GM18505 (cell line): ENCODE measurements at regions not wholly inside any gene's neighbourhood (a gene's known extent, or its start where the extent isn't known, plus 50 kb on each side); places are given as distances from the start of the nearest gene placed in this dataset.
"Not testable (repeated sequence)": the region's sequence is repeated elsewhere in the genome, so short reads cannot be mapped to it uniquely, and the experiment has no call there.

Experiments used
- ATAC-seq: cut with Tn5 transposase; IDR thresholded peaks from one replicate; pipeline ENCODE4 v1.9.1; 2021; ENCODE audit not compliant: unreplicated experiment
- POLR2A ChIP-seq: IDR thresholded peaks from 4 replicates; pipeline ENCODE4 v1.6.1; 2011; ENCODE audit warnings: borderline replicate concordance; ENCODE audit not compliant: insufficient read depth, insufficient read length; ENCODE audit errors: extremely low read depth

DNA sequence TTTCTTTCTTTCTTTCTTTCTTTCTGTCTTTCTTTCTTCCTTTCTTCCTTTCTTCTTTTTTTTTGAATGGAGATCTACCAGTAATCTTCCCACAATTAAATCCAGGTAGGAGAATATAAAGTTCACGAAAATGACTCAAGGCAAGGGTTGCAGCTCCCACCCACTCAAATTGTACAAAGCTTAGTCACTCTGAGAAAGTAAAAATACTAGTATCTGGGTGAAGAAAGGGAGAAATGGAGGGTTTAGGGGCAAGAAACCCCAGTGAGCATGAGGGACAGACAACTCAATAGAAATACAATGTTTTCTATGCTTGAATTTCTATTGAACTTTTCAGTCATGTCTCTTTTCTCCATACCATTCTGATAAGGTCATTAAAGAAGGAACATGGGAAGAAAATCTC lies 200.8 kb downstream of the GATA3 start:
- no peak for ATAC-seq
- no peak for TF ChIP-seq POLR2A

DNA sequence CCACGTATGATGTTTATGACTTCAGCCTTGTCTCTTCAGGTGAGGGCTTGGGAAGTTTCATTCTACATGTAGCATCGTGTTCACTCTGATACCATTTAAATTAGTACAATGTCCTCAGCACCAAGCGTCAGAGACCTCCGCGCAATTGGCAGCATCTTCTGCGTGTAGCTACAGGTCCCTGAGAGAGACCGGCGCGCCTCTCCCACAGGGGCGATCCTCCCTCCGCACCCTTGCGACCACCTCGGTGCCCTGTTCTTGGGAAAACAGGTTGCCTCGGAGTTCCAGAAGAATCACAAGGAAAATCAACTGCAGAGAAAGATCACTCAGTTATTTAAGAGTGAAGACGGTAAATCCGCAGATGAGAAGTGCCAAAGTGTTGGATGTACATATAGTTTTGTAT lies 206.2 kb downstream of the GATA3 start:
- no peak for ATAC-seq
- no peak for TF ChIP-seq POLR2A

DNA sequence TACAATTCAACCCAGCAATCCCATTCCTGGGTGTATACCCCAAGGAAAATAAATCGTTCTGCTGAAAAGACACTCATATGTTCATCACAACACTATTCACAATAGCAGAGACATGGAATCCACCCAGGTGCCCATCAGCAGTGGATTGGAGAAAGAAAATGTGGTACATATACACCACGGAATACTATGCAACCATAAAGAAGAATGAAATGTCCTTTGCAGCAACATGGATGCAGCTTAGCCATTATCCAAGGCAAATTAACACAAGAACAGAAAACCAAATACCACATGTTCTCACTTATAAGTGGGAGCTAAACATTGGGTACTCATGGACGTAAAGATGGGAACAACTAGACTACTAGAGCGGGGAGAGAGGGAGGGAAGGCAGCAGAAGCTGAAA lies 207.8 kb downstream of the GATA3 start:
- no peak for TF ChIP-seq POLR2A
- ATAC-seq: no peak

DNA sequence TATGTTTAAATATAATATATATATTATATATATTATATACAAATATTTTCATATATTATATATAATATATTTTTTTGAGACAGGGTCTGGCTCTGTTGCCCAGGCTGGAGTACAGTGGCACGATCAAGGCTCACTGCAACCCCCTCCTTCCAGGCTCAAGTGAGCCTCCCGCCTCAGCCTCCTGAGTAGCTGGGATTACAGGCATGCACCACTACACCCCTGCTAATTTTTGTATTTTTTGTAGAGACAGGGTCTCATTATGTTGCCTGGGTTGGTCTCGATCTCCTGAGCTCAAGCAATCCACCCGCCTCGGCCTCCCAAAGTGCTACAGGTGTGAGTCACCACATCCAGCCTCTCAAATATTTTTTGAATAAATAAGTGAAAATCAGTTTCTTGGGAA lies 215.5 kb downstream of the GATA3 start:
- no peak for ATAC-seq
- TF ChIP-seq POLR2A: no peak

DNA sequence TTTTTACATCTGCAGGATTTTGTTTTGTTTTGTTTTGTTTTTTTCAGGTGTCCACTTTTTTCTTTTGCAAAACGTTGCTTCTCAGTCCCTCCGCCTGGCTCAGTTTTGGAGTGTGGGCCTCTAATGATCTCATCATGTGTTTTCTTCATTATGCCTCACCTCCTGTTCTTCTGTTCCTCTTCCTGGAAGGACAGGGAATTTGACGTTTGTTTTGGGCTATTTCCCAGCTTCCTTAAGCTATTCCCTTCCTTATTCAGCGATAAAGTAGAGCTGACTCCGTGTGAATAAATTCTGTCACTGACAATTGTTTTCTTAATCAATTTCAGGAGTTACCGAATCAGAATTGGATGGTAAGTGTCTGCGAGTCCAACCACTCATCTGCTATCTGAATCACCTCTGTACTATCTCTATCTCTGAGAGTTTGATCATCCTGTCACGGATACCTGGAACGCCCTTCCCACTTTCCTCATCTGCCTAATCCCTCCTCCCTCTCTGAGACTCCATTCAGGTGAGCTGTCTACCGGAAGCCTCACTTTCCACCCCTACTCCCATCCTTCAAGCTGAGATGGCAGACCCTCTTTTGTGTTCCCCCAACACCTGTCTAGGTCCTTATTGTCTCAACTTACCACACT lies 218.4 kb downstream of the GATA3 start:
- TF ChIP-seq POLR2A: no peak

DNA sequence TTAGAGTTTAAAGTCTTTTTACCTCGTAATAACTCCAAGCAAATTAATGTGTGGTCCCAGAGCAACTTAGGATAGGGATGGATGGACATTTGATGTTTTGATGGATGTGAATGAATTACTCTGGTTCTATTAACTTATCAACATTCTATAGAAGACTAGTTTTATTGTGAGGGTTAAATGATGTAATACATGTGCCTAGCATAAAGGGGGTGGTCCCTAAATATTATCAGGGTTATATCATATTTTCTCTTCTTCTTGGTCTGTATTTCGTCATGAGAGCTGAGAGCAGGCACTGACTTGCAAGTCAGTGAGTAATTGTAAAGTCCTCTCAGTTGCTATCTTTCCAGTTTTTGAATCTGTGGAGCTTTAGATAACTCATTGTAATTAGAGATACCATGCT lies 219.3 kb downstream of the GATA3 start:
- no peak for TF ChIP-seq POLR2A
- ATAC-seq: no peak

More for the DNA sequence above, 218.4 kb downstream of the GATA3 start:
- no peak for ATAC-seq

DNA sequence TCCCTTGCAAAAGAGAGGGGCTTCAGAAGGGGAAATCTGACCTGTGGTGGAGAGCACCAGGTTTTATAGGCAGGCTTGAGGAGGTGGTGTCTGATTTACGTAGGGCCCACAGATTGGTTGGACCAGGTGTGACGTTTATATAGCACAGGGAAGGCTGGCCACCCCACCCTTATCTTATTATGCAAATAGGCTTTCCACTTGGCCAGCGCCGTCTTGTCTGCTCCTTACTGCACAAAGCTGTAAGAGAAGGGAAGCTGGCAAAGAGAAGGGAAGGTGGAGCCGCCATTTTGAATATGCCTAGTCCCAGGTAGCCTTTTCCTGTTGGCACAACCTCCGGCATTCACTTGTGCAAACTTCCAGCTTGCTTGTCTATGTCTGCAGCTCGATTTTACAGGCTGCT lies 221.4 kb downstream of the GATA3 start:
- ATAC-seq: no peak
- no peak for TF ChIP-seq POLR2A

DNA sequence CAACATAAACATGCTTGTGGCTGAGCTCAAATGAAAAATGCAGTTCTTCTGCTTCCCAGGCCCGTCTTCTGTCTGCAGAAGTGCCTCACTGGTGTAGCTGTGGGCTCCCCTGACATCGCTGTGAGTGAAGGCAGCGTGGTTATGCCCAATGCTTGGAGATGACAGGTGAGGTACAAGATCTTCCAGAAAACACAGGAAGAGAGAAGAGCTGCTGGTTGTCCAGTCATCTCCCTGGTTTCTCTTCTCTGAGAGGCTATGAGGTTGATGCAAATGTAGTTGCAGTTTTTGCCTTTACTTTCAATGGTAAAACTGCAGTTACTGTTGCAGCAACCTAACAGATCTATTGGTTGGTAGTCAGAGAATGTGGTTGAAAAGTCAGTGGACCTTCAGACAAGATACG lies 223.6 kb downstream of the GATA3 start:
- no peak for ATAC-seq

DNA sequence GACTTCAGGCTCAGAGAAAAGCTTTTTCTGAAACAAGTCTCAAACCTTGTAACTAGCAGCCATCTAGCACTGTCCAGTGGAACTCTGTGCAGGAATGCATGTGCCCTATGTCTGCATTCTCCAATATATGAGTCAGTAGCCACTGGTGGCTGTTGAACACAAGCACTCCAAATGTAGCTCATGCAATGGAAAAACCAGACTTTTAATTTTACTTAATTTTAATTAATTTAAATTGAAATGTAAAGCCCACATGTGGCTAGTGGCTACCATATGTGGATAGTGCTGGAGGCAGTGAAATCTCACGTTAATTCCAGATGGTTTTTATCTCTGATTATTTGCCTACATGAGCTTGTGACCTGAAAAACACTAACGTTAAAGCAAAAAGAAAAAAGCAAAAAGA lies 225.1 kb downstream of the GATA3 start:
- no peak for ATAC-seq
- no peak for TF ChIP-seq POLR2A

More for the DNA sequence above, 223.6 kb downstream of the GATA3 start:
- no peak for TF ChIP-seq POLR2A

DNA sequence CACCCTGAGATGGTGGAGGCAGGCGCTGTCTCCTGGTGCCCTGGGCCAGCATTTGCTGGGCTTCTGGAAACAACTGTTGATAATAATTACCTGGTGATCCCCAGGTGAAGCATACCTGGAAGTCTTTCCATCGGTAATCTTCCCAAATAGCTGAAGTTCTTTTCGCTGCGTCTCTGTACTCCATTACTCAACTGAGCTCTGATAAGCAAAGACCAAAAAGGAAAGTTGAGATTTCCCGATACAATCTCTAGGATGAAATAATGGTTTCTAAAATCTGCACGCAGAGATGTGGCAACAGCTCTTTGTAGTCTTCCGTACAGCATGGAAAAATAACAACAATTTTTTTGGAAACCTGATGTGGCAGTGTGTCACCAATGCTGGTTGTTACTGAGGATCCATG lies 226.5 kb downstream of the GATA3 start:
- ATAC-seq: no peak
- TF ChIP-seq POLR2A: no peak

DNA sequence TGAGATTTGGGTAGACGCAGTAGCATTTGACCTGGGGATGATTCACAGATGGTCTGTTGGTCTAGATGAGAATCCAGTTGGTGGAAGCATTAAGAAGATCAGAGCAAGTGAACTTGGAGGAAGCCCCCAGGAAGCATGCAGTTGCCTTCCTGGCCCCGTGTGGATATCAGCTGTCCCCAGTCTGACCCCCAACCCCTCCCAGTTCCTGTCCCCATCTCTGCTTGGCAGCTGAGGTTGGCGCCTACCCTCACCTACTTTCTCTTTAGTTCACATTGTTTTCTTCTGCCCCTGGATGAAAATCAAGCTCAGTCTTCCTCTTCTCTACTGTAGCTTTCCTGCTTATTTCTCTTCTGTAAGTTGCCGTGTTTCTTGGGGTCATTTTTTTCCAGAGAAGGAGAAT lies 227.9 kb downstream of the GATA3 start:
- no peak for ATAC-seq
- TF ChIP-seq POLR2A: no peak

DNA sequence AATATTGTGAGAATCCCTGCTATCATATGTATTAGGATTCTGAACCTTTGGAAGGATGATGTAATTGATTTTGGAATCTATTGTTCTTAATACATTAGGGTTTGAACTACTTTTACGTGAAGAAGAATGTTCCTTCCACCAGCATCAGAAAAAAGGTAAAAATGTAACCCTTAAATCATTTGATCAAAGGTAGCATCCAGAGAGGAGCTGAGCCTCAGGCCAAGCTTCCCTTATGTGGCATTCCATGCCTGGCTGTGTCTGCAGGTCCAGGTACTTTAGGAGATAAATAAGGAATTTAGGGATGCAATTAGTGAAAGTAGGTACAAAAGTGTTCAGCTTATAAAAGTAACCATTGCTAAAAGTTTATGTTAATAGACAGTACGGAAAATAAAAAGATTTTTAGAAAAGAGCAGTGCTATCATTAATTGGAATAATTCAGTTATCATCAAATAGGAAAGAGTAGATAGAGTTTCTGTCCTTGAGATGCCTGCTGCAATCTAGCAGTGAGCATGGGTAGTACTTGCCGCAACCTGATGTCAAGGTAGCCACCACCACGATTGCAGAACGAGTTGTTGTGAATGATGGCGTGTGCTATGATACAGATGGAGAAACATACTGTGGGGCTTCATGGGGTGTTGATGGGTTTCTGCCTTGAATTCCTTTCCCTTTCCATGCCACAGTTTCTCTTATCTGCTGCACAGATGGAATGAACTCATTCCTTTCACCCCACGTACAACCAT lies 228.8 kb downstream of the GATA3 start:
- ATAC-seq: no peak
- TF ChIP-seq POLR2A: no peak

DNA sequence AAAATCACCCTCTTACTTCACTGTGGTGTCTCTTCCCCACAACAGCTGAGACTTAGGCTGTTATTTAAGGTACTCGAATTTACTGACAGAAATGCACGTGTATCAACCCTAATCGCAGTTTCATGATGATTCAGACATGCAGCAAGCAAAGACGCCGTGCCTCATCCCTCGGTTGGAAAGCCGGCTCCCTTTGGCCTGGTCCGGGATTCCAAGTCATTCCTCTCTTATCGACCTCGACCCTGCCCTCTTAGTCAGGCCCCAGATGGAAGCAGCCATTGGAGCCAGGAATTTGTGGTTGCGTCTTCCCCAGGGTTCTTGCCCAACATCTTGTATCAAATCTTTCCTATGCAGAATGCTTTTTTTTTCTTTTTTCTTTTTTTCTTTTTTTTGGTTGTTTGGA lies 229.5 kb downstream of the GATA3 start:
- ATAC-seq: no peak
- no peak for TF ChIP-seq POLR2A

DNA sequence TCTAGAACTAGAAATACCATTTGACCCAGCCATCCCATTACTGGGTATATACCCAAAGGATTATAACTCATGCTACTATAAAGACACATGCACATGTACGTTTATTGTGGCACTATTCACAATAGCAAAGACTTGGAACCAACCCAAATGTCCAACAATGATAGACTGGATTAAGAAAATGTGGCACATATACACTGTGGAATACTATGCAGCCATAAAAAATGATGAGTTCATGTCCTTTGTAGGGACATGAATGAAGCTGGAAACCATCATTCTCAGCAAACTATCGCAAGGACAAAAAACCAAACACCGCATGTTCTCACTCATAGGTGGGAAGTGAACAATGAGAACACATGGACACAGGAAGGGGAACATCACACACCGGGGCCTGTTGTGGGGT lies 231.5 kb downstream of the GATA3 start:
- not testable (repeated sequence) for ATAC-seq

DNA sequence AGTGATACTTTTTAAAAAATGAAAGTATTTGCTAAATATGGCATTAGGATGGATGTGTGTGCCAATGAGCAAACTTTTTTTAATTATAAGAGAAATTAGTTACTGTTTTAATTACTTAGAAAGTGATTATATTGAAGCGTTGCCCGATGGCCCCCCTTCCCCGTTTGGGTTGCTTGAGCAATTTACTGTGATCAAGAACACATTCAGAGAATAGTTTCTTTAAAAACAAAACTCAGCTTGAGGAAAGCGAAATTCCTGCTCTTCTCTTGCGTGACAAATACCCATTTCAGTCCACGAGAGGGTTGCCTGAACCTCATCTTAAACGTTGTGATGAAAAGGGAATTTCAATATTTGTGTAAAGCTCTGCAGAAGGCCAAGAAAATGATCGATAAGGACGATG lies 234.1 kb downstream of the GATA3 start:
- ATAC-seq: no peak
- no peak for TF ChIP-seq POLR2A

DNA sequence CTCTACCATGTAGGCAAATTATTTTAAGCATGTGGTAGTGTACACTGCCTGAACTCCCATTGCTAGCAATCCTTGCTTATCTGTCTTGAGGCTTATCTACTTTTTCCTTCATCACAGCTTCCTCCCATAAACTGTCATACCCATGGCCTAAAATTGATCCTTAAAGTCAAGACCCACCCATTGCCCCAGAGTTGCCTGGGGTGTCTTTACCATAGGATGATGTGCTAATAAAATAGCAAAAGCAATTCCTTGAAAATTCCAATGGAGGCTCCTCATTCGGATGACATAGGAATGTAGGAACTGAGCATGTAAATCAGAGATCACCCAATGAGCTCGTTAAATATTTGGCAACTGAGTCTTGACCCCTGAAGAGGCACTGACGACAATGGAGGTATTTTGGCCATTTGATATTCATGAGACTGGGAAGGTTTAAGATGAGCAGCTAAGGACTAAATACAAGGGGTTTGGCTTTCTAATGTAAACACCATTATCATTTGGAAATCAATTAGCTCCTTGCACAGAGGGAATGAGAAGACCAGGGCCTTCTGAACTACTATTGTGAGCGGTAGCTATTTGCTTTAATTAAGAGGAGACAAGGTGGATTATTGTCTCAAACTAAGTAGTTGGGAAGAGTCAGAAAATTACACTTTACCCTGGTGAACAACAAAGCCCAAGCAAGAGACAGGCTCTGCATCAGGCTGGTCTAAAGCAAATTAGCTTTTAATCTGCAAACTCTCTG lies 234.9 kb downstream of the GATA3 start:
- ATAC-seq: no peak
- TF ChIP-seq POLR2A: no peak
